Gastroesophageal sphincter (tissue), 4 donors: ENCODE measurements at regions not wholly inside any gene's neighbourhood (a gene's known extent, or its start where the extent isn't known, plus 50 kb on each side); places are given as distances from the start of the nearest gene placed in this dataset.

Experiments
- ATAC-seq: fragments of 150-250 bp; one replicate; pipeline ENCODE4 v1.9.1; 2016; ENCODE audit warnings: mild to moderate bottlenecking, moderate library complexity
- H3K27ac ChIP-seq, 4 donors: fragments of 200-600 bp; sonication (generic) in 3 of 4; 1 replicate in 3 of 4; 2 replicates in 1 of 4; pipeline ENCODE4 v1.5.1; 2016 to 2019
- H3K27me3 ChIP-seq: fragments of 200-600 bp; sonication (generic); one replicate; pipeline ENCODE4 v1.5.1; 2019
- H3K36me3 ChIP-seq, 2 donors: fragments of 200-600 bp; sonication (generic); one replicate each; pipeline ENCODE4 v1.5.1; 2019; ENCODE audit warnings: control low read depth in 1 of 2
- H3K4me1 ChIP-seq, 3 donors: fragments of 200-600 bp; sonication (generic); 1 replicate in 2 of 3; 2 replicates in 1 of 3; pipeline ENCODE4 v1.5.1; 2016 to 2019; ENCODE audit warnings: control low read depth in 2 of 3
- H3K4me3 ChIP-seq, 2 donors: fragments of 200-600 bp; sonication (generic); one replicate each; pipeline ENCODE4 v1.5.1; 2019; ENCODE audit warnings: mild to moderate bottlenecking in 1 of 2, moderate library complexity in 1 of 2
- H3K9me3 ChIP-seq, 3 donors: fragments of 200-600 bp; sonication (generic); one replicate each; pipeline ENCODE4 v1.5.1; 2017 to 2019; ENCODE audit warnings: control low read depth in 2 of 3
- EP300 ChIP-seq: sonication (generic); formaldehyde crosslinking; IDR thresholded peaks from one replicate; pipeline ENCODE4 v1.6.1; 2017; ENCODE audit warnings: antibody characterized with exemption, mild to moderate bottlenecking
- POLR2A ChIP-seq, 2 donors: fragments of 450-650 bp; IDR thresholded peaks; one replicate each; pipeline ENCODE4 v1.6.1; 2017; ENCODE audit warnings: antibody characterized with exemption in 2 of 2, mild to moderate bottlenecking in 2 of 2, moderate library complexity in 1 of 2
- POLR2AphosphoS5 ChIP-seq: sonication (generic); formaldehyde crosslinking; IDR thresholded peaks from one replicate; pipeline ENCODE4 v1.6.1; 2017; ENCODE audit warnings: antibody characterized with exemption
- WGBS, 2 donors: methylation state at CpG; one replicate each; pipeline ENCODE4 v1.1.5; 2018; ENCODE audit warnings: low coverage in 1 of 2; 5-methylcytosine and 5-hydroxymethylcytosine counted together
- TF ChIP-seq, protein P1 (sequence below), 4 experiments: fragments of 200-600 bp in 2 of 4; fragments of 450-650 bp in 2 of 4; sonication (generic) in 1 of 4; IDR thresholded peaks; one replicate each; pipeline ENCODE4 v1.5.1; 2017 to 2019; ENCODE audit warnings: antibody characterized with exemption in 4 of 4, mild to moderate bottlenecking in 2 of 4, moderate library complexity in 2 of 4

DNA sequence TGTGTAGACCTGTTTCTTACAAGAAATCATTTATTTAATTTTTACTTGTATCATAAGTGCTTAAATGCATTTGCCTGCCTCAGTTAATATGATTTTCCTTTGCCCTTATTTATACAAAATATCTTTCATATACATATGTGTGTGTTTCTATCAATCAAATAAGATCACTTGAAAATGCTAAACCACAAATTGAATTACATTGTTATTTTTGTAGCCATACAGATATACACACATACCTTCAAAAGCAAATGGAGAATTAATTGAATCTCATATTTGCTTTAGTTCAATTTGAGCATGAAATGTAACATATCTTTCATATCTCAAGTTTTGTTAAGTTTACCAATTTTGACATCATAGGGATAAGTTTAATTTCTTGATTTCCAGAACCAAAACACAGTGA lies 755.8 kb upstream of the PIK3C3 start:
- H3K4me1 ChIP-seq = no peaks in the 10 kb centered on the region
- no peak for ATAC-seq
- no peaks in the 10 kb centered on the region for H3K27me3 ChIP-seq
- no peak overlapping the region for H3K27ac ChIP-seq
- no peaks in the 10 kb centered on the region for H3K9me3 ChIP-seq
- TF ChIP-seq, protein P1, sequence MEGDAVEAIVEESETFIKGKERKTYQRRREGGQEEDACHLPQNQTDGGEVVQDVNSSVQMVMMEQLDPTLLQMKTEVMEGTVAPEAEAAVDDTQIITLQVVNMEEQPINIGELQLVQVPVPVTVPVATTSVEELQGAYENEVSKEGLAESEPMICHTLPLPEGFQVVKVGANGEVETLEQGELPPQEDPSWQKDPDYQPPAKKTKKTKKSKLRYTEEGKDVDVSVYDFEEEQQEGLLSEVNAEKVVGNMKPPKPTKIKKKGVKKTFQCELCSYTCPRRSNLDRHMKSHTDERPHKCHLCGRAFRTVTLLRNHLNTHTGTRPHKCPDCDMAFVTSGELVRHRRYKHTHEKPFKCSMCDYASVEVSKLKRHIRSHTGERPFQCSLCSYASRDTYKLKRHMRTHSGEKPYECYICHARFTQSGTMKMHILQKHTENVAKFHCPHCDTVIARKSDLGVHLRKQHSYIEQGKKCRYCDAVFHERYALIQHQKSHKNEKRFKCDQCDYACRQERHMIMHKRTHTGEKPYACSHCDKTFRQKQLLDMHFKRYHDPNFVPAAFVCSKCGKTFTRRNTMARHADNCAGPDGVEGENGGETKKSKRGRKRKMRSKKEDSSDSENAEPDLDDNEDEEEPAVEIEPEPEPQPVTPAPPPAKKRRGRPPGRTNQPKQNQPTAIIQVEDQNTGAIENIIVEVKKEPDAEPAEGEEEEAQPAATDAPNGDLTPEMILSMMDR (IDR thresholded peaks at IDR 0.05) = no peak
- no peak overlapping the region for H3K4me3 ChIP-seq
- H3K36me3 ChIP-seq = no peaks in the 10 kb centered on the region

DNA sequence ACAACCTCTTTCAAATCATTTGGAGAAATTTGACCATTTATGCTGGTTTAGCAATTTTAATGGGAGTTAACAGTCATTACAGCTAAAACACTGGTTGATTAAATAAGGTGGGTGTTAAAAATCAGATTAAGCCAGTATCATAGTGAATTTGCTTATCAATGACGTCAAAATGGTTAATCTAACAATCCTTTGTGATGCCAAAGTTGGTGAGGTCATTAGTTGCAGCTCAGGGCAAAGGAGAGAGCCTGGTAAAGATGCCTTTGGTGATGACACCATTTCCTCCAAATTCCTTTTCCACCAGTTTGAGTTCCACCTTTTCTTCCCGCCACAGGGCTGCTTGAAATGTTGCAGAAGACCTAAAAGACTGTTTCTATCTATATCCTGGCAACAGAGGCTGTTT lies 757.1 kb upstream of the PIK3C3 start:
- no peaks in the 10 kb centered on the region for H3K36me3 ChIP-seq
- no peak overlapping the region for H3K27ac ChIP-seq
- no peaks in the 10 kb centered on the region for H3K27me3 ChIP-seq
- no peak for ATAC-seq
- 77 to 84% methylated on average over 2 of the region's 2 CpGs for WGBS, 2 donors
- no peaks in the 10 kb centered on the region for H3K4me1 ChIP-seq
- no peak overlapping the region for H3K4me3 ChIP-seq
- no peak for TF ChIP-seq POLR2A (IDR thresholded peaks at IDR 0.05)
- TF ChIP-seq EP300 = no peak
- TF ChIP-seq, protein P1 (IDR thresholded peaks at IDR 0.05) = no peak
- no peak for TF ChIP-seq POLR2AphosphoS5
- H3K9me3 ChIP-seq = no peaks in the 10 kb centered on the region

DNA sequence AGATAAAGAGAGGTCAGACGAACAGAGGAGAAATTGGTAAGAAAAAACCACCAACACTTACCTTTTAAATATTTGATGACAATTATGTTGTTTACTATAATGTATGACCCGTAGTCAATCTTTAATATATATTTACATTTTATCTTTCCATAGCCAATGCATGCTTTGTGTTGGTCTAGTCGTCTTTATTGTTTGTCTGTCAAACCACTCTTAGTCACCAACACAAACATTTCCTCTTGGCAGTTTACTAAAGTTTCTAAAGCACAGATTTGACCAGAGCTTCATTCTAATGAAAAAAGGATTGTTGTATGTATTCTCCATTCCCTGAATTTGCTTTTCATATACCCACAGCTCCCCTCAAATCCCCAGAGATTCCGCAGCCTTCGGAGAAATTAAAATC lies 784.7 kb upstream of the PIK3C3 start:
- no peaks in the 10 kb centered on the region for H3K9me3 ChIP-seq
- 54 to 76% methylated on average over 5 of the region's 5 CpGs for WGBS, 2 donors
- TF ChIP-seq POLR2AphosphoS5 (no peak), EP300 (no peak), POLR2A (IDR thresholded peaks at IDR 0.05) (no peak)
- TF ChIP-seq, protein P1 (IDR thresholded peaks at IDR 0.05) = no peak
- H3K4me1 ChIP-seq = no peaks in the 10 kb centered on the region
- no peaks in the 10 kb centered on the region for H3K27me3 ChIP-seq
- no peak for ATAC-seq
- no peaks in the 10 kb centered on the region for H3K36me3 ChIP-seq
- H3K4me3 ChIP-seq = no peak overlapping the region
- H3K27ac ChIP-seq = no peak overlapping the region

DNA sequence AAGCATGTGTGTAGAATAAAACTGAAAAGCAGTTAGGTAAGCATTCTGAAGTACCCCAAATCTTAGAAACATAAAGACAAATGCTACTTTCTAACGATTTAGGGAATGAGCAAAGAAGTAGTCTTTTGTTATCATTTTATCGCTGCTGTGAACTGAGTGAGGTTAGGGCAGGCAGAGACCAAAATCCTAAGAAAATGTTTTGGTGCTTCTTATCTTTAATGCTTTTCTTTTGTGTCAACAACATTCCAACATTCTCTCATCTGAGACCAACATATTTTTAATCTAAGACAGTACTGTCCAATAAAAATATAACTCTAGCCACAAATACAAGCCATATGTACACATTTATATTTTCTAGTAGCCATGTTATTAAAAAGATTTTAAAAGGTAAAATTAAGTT lies 789.4 kb upstream of the PIK3C3 start:
- H3K4me1 ChIP-seq = no peaks in the 10 kb centered on the region
- H3K4me3 ChIP-seq = no peak overlapping the region
- no peaks in the 10 kb centered on the region for H3K36me3 ChIP-seq
- no peak overlapping the region for H3K27ac ChIP-seq
- no peak for TF ChIP-seq POLR2AphosphoS5
- TF ChIP-seq, protein P1 (IDR thresholded peaks at IDR 0.05) = no peak
- 47 to 58% methylated on average over 2 of the region's 2 CpGs for WGBS, 2 donors
- no peaks in the 10 kb centered on the region for H3K27me3 ChIP-seq
- no peaks in the 10 kb centered on the region for H3K9me3 ChIP-seq
- no peak for ATAC-seq

DNA sequence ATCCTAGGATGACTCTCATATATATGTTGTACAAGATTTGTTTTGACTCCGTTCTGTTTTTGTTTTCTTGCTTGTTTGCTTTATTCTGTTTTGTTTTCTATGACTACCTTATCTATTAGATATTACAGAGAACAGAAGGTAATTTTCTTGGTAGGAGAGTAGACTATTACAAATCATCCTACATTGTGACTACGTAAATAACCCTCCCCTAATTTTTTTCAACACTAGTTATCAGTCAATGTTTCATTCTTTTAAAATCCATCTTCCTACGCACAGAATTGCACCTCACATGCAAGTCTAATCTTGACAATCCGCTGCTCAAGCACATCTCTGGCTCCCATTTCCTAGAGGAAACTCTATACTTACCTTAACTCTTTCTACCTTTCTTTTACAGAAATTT lies 792.3 kb upstream of the PIK3C3 start:
- WGBS, 2 donors = 42 to 65% methylated on average over 4 of the region's 4 CpGs

More for the DNA sequence above, 792.3 kb upstream of the PIK3C3 start:
- Histone ChIP-seq H3K36me3 (no peaks in the 10 kb centered on the region), H3K4me3 (no peak overlapping the region), H3K9me3 (no peaks in the 10 kb centered on the region), H3K27me3 (no peaks in the 10 kb centered on the region), H3K27ac (no peak overlapping the region), H3K4me1 (no peaks in the 10 kb centered on the region)
- TF ChIP-seq, protein P1 (IDR thresholded peaks at IDR 0.05) = no peak
- TF ChIP-seq EP300 (no peak), POLR2AphosphoS5 (no peak), POLR2A (IDR thresholded peaks at IDR 0.05) (no peak)
- no peak for ATAC-seq
